AG04450 (cell line): ENCODE measurements at regions not wholly inside any gene's neighbourhood (a gene's known extent, or its start where the extent isn't known, plus 50 kb on each side); places are given as distances from the start of the nearest gene placed in this dataset.

Experiments used
- CTCF ChIA-PET: fragments of 300-600, 350-600 bp; formaldehyde crosslinking; extraction: SDS; loops from one replicate; lab custom pipeline; 2022; ENCODE audit warnings: antibody characterized with exemption, inconsistent platforms; lab: Charles Lee
- POLR2A ChIA-PET: fragments of 350-600 bp; formaldehyde crosslinking; extraction: SDS; loops from one replicate; lab custom pipeline; 2021; ENCODE audit warnings: antibody characterized with exemption, inconsistent platforms; lab: Yijun Ruan, JAX
- DNase-seq: peaks from one replicate; pipeline ENCODE4 v3.0.0-alpha.2; 2011; ENCODE audit warnings: low read depth, low spot score
- H3K27ac ChIP-seq: one replicate; pipeline ENCODE4 v1.5.1; 2012; ENCODE audit warnings: low read depth, low read length, control low read depth
- H3K27me3 ChIP-seq: one replicate; pipeline ENCODE4 v1.6.0; 2012; ENCODE audit warnings: low read length; ENCODE audit not compliant: control insufficient read depth, insufficient read depth
- H3K4me3 ChIP-seq: 2 replicates; pipeline ENCODE4 v1.5.1; 2011; ENCODE audit warnings: mild to moderate bottlenecking, low read depth, low read length, control low read depth
- H3K9me3 ChIP-seq: 2 replicates; pipeline ENCODE4 v1.5.1; 2012; ENCODE audit warnings: low read length; ENCODE audit not compliant: control insufficient read depth, insufficient read depth
- CTCF ChIP-seq: IDR thresholded peaks from 2 replicates; pipeline ENCODE4 v1.5.1; 2011; ENCODE audit warnings: low read depth, low read length, control low read depth, inconsistent platforms

- H3K9me3 ChIP-seq = peaks cover 3% of the 10 kb centered on the region; the same call in 1 of the 2 replicates
- DNase-seq = no peak
- H3K4me3 ChIP-seq = no peak overlapping the region
- H3K27ac ChIP-seq = no peak overlapping the region
- TF ChIP-seq CTCF = no peak
- H3K27me3 ChIP-seq = peaks cover 4% of the 10 kb centered on the region
- ChIA-PET CTCF (no interaction called here), POLR2A (no interaction called here)
Measured at GRCh38 chr15:98551936-98552562, 96.3 kb upstream of the IGF1R start.

GRCh38 chr15:98554272-98555172 lies 93.8 kb upstream of the IGF1R start:
- POLR2A ChIA-PET = no interaction called here
- no peak overlapping the region for H3K4me3 ChIP-seq
- CTCF ChIA-PET = interaction anchor here (0.7 kb wide), 1 partner anchor 24 kb away, joined by 3 read pairs; no protein-coding TSS in a partner anchor
- no peak for DNase-seq
- H3K27ac ChIP-seq = no peak overlapping the region
- TF ChIP-seq CTCF = no peak
- H3K27me3 ChIP-seq = no peaks in the 10 kb centered on the region
- peaks cover 3% of the 10 kb centered on the region; the same call in 1 of the 2 replicates for H3K9me3 ChIP-seq

GRCh38 chr15:98555173-98555515 lies 93.2 kb upstream of the IGF1R start:
- CTCF ChIA-PET = no interaction called here
- TF ChIP-seq CTCF = no peak
- Histone ChIP-seq H3K27me3 (no peaks in the 10 kb centered on the region), H3K27ac (no peak overlapping the region), H3K4me3 (no peak overlapping the region), H3K9me3 (no peaks in the 10 kb centered on the region)
- no peak for DNase-seq
- POLR2A ChIA-PET = no interaction called here

- no peak overlapping the region for H3K27ac ChIP-seq
- no peaks in the 10 kb centered on the region for H3K9me3 ChIP-seq
- CTCF ChIA-PET = interaction anchor here (0.6 to 1.3 kb wide), 2 partner anchors 12 to 13 kb away, joined by 3 to 4 read pairs; no protein-coding TSS in a partner anchor
- peaks cover under 1% of the 10 kb centered on the region for H3K27me3 ChIP-seq
- TF ChIP-seq CTCF = no peak
- POLR2A ChIA-PET = no interaction called here
- no peak overlapping the region for H3K4me3 ChIP-seq
- DNase-seq = no peak
Measured at GRCh38 chr15:98556321-98556720, 92.0 kb upstream of the IGF1R start.

- CTCF ChIA-PET = no interaction called here
- Histone ChIP-seq H3K4me3 (no peak overlapping the region), H3K27ac (no peak overlapping the region), H3K27me3 (peaks cover 2% of the 10 kb centered on the region), H3K9me3 (no peaks in the 10 kb centered on the region)
- TF ChIP-seq CTCF = no peak
- POLR2A ChIA-PET = no interaction called here
- DNase-seq = no peak
Measured at GRCh38 chr15:98560338-98560737, 88.0 kb upstream of the IGF1R start.
